NOMO-1 treated with DMSO at 0.1 percent for 48 hours (cell line): ENCODE measurements at regions not wholly inside any gene's neighbourhood (a gene's known extent, or its start where the extent isn't known, plus 50 kb on each side); places are given as distances from the start of the nearest gene placed in this dataset.

ENCODE experiments used
- DNase-seq: peaks from one replicate; lab custom pipeline; 2025; ENCODE audit not compliant: unreplicated experiment; lab: John Stamatoyannopoulos, UW

- DNase-seq = no peak
Observed at GRCh38 chr11:79956061-79956460, 515.2 kb upstream of the TENM4 start.

- DNase-seq = no peak
Observed at GRCh38 chr11:79953629-79954028, 512.8 kb upstream of the TENM4 start.

DNA sequence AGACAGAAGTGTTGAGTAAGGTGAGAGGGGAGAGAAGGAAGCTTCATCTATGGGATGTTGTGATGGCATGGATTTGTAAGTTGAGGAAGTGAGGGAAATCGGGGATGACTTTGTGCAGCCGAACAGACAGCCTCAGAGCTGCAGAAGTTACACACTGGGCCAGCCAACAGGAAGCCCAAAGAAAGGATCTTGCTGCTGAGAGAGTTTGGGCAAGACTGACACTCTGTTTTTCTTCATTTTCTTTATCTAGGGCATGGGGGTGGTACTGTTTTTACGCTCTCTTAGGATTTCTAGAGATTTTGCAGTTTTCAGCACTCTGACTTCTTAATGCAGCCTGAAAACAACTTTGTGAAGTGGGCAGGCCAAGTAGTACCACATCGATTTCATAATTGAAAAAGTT lies 509.9 kb upstream of the TENM4 start:
- DNase-seq = no peak

GRCh38 chr11:79950172-79950571 lies 509.3 kb upstream of the TENM4 start:
- DNase-seq = no peak

- DNase-seq = no peak
Observed at GRCh38 chr11:79949574-79949973, 508.7 kb upstream of the TENM4 start.

- DNase-seq = no peak
Observed at GRCh38 chr11:79942646-79943045, 501.8 kb upstream of the TENM4 start.

DNA sequence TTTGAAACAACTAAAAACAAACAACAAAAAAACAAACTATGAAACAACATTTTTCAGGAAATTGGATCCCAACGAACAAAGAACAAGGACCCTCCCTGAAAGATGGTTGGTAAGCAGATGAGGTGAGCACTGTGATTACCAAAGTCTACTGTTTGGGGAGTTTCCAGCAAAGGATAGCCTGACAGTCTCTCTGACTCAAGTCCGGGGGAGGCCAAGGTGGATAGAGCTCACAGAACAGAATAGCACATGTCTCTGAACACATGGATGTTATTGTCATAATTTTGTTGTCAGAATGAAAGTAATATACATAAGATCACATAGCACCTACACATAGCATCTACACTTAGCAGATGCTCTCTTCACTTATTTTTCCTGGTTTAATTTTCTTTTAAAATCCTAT lies 501.3 kb upstream of the TENM4 start:
- no peak for DNase-seq

- DNase-seq = no peak
Observed at GRCh38 chr11:79940974-79941735, 500.3 kb upstream of the TENM4 start.

DNA sequence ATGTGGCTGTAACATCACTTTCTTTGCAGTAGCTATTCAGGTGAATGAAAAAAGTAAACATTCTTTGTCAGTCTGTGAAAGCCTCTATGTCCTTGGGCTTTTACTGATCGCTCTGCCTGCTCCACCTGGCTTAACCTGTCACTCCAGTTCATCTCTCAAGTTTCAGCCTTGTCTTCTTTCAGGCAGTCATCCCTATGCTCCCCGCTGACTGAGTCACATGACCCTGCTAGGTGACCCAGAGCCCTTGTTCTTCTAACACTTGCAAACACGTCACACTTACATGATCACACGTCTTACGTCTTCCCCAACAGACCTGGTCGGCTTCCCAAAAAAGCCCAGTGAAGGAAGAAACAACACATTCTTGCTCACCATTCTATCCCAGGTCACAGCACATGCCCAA lies 499.3 kb upstream of the TENM4 start:
- DNase-seq = no peak

GRCh38 chr11:79939111-79939510 lies 498.3 kb upstream of the TENM4 start:
- DNase-seq = no peak

GRCh38 chr11:79937676-79938334 lies 497.0 kb upstream of the TENM4 start:
- no peak for DNase-seq

DNA sequence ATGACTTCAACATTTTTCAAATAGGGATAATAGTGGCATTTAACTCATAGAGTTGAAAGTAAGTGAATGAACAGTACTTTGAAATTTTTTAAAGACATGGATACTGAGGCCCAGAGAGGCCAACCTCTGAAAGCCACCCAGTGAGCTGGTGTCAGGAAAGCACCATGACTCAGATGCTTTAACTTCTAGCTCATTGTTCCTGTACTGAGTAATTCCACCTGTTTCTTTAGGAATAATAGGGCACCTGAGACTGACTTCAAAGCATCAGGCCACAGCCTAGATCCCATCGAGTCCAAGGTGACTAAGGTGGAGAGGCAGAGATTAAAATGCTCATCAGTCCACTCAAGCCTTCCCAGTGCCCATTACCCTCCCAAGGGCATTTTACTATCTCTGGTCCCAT lies 491.8 kb upstream of the TENM4 start:
- no peak for DNase-seq

DNA sequence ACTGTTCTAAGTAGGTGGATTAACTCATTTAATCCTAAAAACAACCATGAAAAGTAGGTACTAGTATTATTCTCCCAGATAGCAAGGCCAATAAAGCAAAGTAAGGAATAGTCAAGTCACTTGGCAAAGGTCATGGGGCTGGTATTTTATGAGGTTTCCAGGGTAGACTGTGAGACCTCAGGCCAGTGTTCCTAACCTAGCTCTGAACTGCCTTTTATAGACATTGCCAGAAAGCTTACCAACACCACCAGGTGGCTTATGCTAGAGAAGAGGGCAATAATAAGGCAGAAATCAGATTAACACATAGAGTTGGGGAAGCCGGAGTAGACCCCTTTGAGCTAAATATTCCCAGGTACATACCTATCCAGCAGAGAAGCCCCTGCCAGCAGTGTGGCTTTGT lies 490.9 kb upstream of the TENM4 start:
- no peak for DNase-seq

DNA sequence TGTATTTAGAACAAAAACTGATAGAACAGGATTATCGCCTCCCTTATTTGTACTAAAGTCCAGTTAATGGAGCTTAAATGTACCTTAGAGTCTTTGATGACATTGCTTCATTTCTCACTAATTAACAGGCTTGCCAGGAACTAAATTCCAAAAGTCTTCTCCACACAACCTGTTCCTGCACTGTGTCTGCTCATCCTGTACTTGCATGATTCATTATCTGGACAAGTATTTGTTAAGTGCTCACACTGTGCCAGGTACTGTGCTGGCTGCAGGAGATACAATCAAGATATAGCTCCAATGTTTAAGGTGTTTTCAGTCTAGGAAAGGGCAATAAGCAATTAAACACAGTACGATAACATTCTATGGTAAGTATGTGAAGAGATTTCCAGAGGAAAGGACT lies 485.9 kb upstream of the TENM4 start:
- no peak for DNase-seq

DNA sequence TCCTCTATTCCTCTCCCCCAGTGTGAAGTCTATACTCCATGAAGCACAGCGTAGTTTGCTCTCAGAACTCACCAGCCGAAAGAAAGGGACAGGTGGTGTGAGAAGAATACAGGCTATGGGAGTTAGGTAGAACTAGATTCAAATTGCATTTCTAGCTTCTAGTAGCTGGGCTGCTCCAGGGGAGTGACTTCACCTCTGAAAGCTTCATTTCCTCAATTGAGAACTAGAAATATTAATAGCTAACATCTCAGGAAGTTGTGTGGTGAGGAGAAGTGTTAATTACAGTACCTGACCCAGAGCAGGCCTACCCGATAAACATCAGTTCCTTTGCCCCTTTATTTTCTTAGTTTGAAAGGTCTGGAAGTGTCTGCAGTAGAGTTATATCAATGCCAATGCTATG lies 484.7 kb upstream of the TENM4 start:
- DNase-seq = peak; percentile 4

- DNase-seq = no peak
Observed at GRCh38 chr11:79922641-79923040, 481.8 kb upstream of the TENM4 start.

DNA sequence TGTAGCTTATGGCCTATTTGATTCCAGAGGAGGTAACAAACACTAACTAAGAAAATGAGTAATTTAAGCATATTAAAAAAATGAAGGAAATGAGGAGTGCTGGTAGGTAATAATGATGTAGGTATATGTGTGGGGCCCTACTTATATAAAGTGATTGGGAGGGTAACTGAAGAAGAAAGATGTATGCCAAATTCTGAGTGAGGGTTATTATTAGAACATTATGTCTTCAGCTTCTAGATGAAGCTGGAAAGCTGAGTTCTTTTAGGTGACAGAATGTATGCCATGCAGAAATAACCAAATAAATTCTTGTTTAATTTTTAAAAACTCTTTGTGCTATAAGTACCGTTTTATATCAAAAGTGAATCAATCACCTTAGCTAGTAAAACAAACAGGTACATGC lies 479.6 kb upstream of the TENM4 start:
- DNase-seq = no peak

- DNase-seq = no peak
Observed at GRCh38 chr11:79919350-79919749, 478.5 kb upstream of the TENM4 start.

- no peak for DNase-seq
Observed at GRCh38 chr11:79918846-79919245, 478.0 kb upstream of the TENM4 start.

GRCh38 chr11:79906164-79906563 lies 465.3 kb upstream of the TENM4 start:
- no peak for DNase-seq

- no peak for DNase-seq
Observed at GRCh38 chr11:79902493-79902892, 461.7 kb upstream of the TENM4 start.

DNA sequence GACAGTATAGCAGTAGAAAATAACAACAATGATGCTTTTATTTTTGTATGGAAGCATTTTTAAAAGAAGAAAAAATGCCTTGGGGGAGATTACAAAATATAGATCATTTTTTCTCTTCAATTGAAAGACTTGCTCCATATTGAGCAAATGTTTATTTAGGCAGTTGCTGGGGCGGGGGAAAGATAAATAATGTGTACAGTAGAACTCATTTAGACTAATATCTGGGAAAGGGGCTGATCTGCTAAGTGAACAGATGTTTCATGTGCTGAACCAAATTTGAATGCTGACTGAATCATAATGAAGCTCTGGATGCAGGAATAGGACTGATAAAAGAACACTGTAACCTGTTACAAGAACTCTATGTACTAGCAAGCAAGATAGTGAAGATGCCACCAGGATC lies 457.1 kb upstream of the TENM4 start:
- no peak for DNase-seq

GRCh38 chr11:79896258-79896657 lies 455.4 kb upstream of the TENM4 start:
- no peak for DNase-seq
